ENCODE measurements at regions not wholly inside any gene's neighbourhood (a gene's known extent, or its start where the extent isn't known, plus 50 kb on each side); places are given as distances from the start of the nearest gene placed in this dataset.

- Histone ChIP-seq H4K20me1 (ENCODE audit: insufficient read depth) (no peaks in the 10 kb centered on the region), H3K27me3 (ENCODE audit: insufficient read depth, low read depth, low read length) (no peaks in the 10 kb centered on the region), H2AFZ (ENCODE audit: low read depth, low read length) (no peak overlapping the region), H3K9me3 (ENCODE audit: low read length) (peaks cover 7% of the 10 kb centered on the region), H3F3A (ENCODE audit: insufficient read depth, low read length, poor library complexity, severe bottlenecking) (no peaks in the 10 kb centered on the region), H3K4me2 (ENCODE audit: low read length) (no peak overlapping the region), H3K4me3 (ENCODE audit: low read length) (no peak overlapping the region), H3K27ac (ENCODE audit: low read length) (no peak overlapping the region), H3K36me3 (ENCODE audit: insufficient read depth, low read length) (no peaks in the 10 kb centered on the region), H3K79me2 (replicated peaks; ENCODE audit: insufficient read depth, low read length) (no peaks in the 10 kb centered on the region), H3K9ac (ENCODE audit: low read length) (no peak overlapping the region), H3K9me2 (ENCODE audit: insufficient read depth, low read length) (no peaks in the 10 kb centered on the region)
- TF ChIP-seq CTCF (IDR thresholded peaks at IDR 0.05; ENCODE audit: poor library complexity, severe bottlenecking) (no peak), MXI1 (conservative IDR thresholded peaks at IDR 0.05; ENCODE audit: poor library complexity, severe bottlenecking) (no peak), POLR2AphosphoS5 (IDR thresholded peaks at IDR 0.05) (no peak), TAF1 (IDR thresholded peaks at IDR 0.05; ENCODE audit: low read depth) (no peak), EZH2 (IDR thresholded peaks at IDR 0.05; ENCODE audit: borderline replicate concordance, insufficient read depth, low read length, poor library complexity, severe bottlenecking) (no peak), RAD21 (conservative IDR thresholded peaks at IDR 0.05) (no peak), SMC3 (conservative IDR thresholded peaks at IDR 0.05; ENCODE audit: poor library complexity) (no peak), EP300 (conservative IDR thresholded peaks at IDR 0.05; ENCODE audit: poor library complexity, severe bottlenecking) (no peak)
- TF ChIP-seq, protein P1, sequence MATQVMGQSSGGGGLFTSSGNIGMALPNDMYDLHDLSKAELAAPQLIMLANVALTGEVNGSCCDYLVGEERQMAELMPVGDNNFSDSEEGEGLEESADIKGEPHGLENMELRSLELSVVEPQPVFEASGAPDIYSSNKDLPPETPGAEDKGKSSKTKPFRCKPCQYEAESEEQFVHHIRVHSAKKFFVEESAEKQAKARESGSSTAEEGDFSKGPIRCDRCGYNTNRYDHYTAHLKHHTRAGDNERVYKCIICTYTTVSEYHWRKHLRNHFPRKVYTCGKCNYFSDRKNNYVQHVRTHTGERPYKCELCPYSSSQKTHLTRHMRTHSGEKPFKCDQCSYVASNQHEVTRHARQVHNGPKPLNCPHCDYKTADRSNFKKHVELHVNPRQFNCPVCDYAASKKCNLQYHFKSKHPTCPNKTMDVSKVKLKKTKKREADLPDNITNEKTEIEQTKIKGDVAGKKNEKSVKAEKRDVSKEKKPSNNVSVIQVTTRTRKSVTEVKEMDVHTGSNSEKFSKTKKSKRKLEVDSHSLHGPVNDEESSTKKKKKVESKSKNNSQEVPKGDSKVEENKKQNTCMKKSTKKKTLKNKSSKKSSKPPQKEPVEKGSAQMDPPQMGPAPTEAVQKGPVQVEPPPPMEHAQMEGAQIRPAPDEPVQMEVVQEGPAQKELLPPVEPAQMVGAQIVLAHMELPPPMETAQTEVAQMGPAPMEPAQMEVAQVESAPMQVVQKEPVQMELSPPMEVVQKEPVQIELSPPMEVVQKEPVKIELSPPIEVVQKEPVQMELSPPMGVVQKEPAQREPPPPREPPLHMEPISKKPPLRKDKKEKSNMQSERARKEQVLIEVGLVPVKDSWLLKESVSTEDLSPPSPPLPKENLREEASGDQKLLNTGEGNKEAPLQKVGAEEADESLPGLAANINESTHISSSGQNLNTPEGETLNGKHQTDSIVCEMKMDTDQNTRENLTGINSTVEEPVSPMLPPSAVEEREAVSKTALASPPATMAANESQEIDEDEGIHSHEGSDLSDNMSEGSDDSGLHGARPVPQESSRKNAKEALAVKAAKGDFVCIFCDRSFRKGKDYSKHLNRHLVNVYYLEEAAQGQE (IDR thresholded peaks at IDR 0.05; ENCODE audit: borderline replicate concordance), result no peak
Observed at GRCh38 chr14:81859046-81859445, 325.4 kb upstream of the SEL1L start.

DNA sequence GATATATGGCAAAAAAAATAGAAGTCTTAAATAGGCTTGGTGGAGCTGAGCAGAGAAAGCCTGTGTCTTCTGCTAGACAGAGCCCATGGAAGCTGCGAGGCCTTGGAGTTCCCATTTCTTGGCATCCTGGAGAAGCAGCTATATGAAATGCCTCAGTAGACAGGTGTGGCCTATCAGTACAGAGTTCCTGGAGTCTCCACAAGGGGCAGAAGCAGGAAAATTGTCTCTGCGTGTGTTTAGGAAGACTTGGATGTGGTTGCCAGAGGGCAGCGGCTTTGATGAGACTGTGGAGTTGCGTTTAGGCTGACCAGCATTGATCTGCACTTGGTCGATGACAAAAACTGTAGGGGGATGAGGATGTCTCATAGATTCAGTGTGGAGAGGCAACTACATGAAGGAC is 334.5 kb upstream of the SEL1L start:
- H3F3A ChIP-seq (ENCODE audit: insufficient read depth, low read length, poor library complexity, severe bottlenecking), result no peaks in the 10 kb centered on the region
- H3K9me3 ChIP-seq (ENCODE audit: low read length), result no peaks in the 10 kb centered on the region
- no peak overlapping the region for H3K4me2 ChIP-seq (ENCODE audit: low read length)
- no peak overlapping the region for H2AFZ ChIP-seq (ENCODE audit: low read depth, low read length)
- no peak for TF ChIP-seq POLR2AphosphoS5 (IDR thresholded peaks at IDR 0.05)
- TF ChIP-seq RAD21 (conservative IDR thresholded peaks at IDR 0.05), result no peak
- no peak for TF ChIP-seq EP300 (conservative IDR thresholded peaks at IDR 0.05; ENCODE audit: poor library complexity, severe bottlenecking)
- TF ChIP-seq, protein P1 (IDR thresholded peaks at IDR 0.05; ENCODE audit: borderline replicate concordance), result no peak
- TF ChIP-seq EZH2 (IDR thresholded peaks at IDR 0.05; ENCODE audit: borderline replicate concordance, insufficient read depth, low read length, poor library complexity, severe bottlenecking), result no peak
- TF ChIP-seq CTCF (IDR thresholded peaks at IDR 0.05; ENCODE audit: poor library complexity, severe bottlenecking), result no peak
- TF ChIP-seq MXI1 (conservative IDR thresholded peaks at IDR 0.05; ENCODE audit: poor library complexity, severe bottlenecking), result no peak
- TF ChIP-seq SMC3 (conservative IDR thresholded peaks at IDR 0.05; ENCODE audit: poor library complexity), result no peak
- no peak for TF ChIP-seq TAF1 (IDR thresholded peaks at IDR 0.05; ENCODE audit: low read depth)
- H3K9ac ChIP-seq (ENCODE audit: low read length), result no peak overlapping the region
- no peaks in the 10 kb centered on the region for H3K36me3 ChIP-seq (ENCODE audit: insufficient read depth, low read length)
- no peak overlapping the region for H3K27ac ChIP-seq (ENCODE audit: low read length)
- H3K9me2 ChIP-seq (ENCODE audit: insufficient read depth, low read length), result no peaks in the 10 kb centered on the region
- H3K79me2 ChIP-seq (replicated peaks; ENCODE audit: insufficient read depth, low read length), result no peaks in the 10 kb centered on the region
- no peak overlapping the region for H3K4me3 ChIP-seq (ENCODE audit: low read length)
- H3K27me3 ChIP-seq (ENCODE audit: insufficient read depth, low read depth, low read length), result no peaks in the 10 kb centered on the region
- H4K20me1 ChIP-seq (ENCODE audit: insufficient read depth), result no peaks in the 10 kb centered on the region
